ENCODE measurements at regions not wholly inside any gene's neighbourhood (a gene's known extent, or its start where the extent isn't known, plus 50 kb on each side); places are given as distances from the start of the nearest gene placed in this dataset.
"Not testable (repeated sequence)": the region's sequence is repeated elsewhere in the genome, so short reads cannot be mapped to it uniquely, and the experiment has no call there.

DNA sequence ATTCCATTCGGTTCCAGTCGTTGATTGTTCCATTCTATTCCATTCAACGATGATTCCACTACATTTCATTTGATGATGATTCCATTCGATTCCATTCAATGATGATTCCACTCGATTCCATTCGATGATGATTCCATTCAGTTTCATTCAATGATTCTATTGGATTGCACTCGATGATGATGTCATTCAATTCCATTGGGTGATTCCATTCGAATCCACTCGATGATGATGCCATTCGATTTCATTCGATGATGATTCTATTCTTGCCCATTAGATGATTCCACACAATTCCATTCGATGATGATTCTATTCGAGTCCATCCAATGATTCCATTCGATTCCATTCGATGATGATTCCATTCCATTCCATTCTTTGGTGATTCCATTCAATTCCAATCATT lies 1283.7 kb downstream of the TP53TG3F start:
- peaks cover 21% of the 10 kb centered on the region for H3K36me3 Mint-ChIP-seq

GRCh38 chr16:34758835-34759234 lies 1299.4 kb downstream of the TP53TG3F start:
- Mint-ChIP-seq H3K27me3 (ENCODE audit: low read depth) (no peaks in the 10 kb centered on the region), H3K36me3 (peaks cover 37% of the 10 kb centered on the region), H3K4me1 (no peaks in the 10 kb centered on the region), H3K9me3 (peaks cover 77% of the 10 kb centered on the region), H3K4me3 (no peak overlapping the region), H3K27ac (no peak overlapping the region)
- TF ChIP-seq, protein P1, sequence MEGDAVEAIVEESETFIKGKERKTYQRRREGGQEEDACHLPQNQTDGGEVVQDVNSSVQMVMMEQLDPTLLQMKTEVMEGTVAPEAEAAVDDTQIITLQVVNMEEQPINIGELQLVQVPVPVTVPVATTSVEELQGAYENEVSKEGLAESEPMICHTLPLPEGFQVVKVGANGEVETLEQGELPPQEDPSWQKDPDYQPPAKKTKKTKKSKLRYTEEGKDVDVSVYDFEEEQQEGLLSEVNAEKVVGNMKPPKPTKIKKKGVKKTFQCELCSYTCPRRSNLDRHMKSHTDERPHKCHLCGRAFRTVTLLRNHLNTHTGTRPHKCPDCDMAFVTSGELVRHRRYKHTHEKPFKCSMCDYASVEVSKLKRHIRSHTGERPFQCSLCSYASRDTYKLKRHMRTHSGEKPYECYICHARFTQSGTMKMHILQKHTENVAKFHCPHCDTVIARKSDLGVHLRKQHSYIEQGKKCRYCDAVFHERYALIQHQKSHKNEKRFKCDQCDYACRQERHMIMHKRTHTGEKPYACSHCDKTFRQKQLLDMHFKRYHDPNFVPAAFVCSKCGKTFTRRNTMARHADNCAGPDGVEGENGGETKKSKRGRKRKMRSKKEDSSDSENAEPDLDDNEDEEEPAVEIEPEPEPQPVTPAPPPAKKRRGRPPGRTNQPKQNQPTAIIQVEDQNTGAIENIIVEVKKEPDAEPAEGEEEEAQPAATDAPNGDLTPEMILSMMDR (IDR thresholded peaks at IDR 0.05; ENCODE audit: unreplicated experiment) = no peak
- DNase-seq (ENCODE audit: low spot score in 2 of 2, unreplicated experiment in 2 of 2) = no peak

More for the DNA sequence above, 1283.7 kb downstream of the TP53TG3F start:
- no peak for DNase-seq (ENCODE audit: low spot score in 2 of 2, unreplicated experiment in 2 of 2)
- no peak overlapping the region for H3K27ac Mint-ChIP-seq
- peaks cover 20% of the 10 kb centered on the region for H3K9me3 Mint-ChIP-seq
- TF ChIP-seq, protein P1 (IDR thresholded peaks at IDR 0.05; ENCODE audit: unreplicated experiment) = no peak
- no peaks in the 10 kb centered on the region for H3K27me3 Mint-ChIP-seq (ENCODE audit: low read depth)
- no peaks in the 10 kb centered on the region for H3K4me1 Mint-ChIP-seq
- no peak overlapping the region for H3K4me3 Mint-ChIP-seq

GRCh38 chr16:34791835-34792234 lies 1332.4 kb downstream of the TP53TG3F start:
- H3K27ac Mint-ChIP-seq; H3K4me1 Mint-ChIP-seq; H3K4me3 Mint-ChIP-seq; H3K36me3 Mint-ChIP-seq; H3K27me3 Mint-ChIP-seq (ENCODE audit: low read depth); DNase-seq (ENCODE audit: low spot score in 2 of 2, unreplicated experiment in 2 of 2): not testable (repeated sequence)
- peaks cover 53% of the 10 kb centered on the region for H3K9me3 Mint-ChIP-seq

DNA sequence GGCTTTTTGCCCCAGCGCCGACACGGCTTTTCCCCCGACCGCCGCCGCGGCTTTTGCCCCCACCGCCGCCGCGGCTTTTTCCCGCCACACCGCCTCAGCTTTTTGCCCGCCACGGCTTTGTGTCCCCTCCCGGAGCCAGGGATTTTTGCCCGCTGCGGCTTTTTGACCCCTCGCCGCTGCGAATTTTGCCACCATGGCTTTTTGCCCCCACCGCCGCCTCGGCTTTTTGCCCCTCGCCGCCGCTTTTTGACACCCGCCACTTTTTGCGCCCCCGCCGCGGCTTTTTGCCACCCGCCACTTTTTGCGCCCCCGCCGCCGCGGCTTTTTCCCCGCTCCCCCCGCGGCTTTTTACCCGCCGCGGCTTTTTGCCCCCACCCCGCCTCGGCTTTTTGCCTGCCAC lies 1342.5 kb downstream of the TP53TG3F start:
- DNase-seq (ENCODE audit: low spot score in 2 of 2, unreplicated experiment in 2 of 2) = no peak
- Mint-ChIP-seq H3K4me3 (no peak overlapping the region), H3K36me3 (no peaks in the 10 kb centered on the region), H3K4me1 (no peaks in the 10 kb centered on the region), H3K27me3 (ENCODE audit: low read depth) (no peaks in the 10 kb centered on the region), H3K27ac (no peak overlapping the region), H3K9me3 (peaks cover 29% of the 10 kb centered on the region)
- TF ChIP-seq, protein P1 (IDR thresholded peaks at IDR 0.05; ENCODE audit: unreplicated experiment) = no peak

GRCh38 chr16:34802396-34802795 lies 1343.0 kb downstream of the TP53TG3F start:
- H3K9me3 Mint-ChIP-seq = peaks cover 28% of the 10 kb centered on the region
- H3K27ac Mint-ChIP-seq = no peak overlapping the region
- H3K36me3 Mint-ChIP-seq = no peaks in the 10 kb centered on the region
- no peaks in the 10 kb centered on the region for H3K4me1 Mint-ChIP-seq
- TF ChIP-seq, protein P1 (IDR thresholded peaks at IDR 0.05; ENCODE audit: unreplicated experiment) = no peak
- no peak for DNase-seq (ENCODE audit: low spot score in 2 of 2, unreplicated experiment in 2 of 2)
- H3K4me3 Mint-ChIP-seq = no peak overlapping the region
- H3K27me3 Mint-ChIP-seq (ENCODE audit: low read depth) = no peaks in the 10 kb centered on the region

- TF ChIP-seq, protein P1 (IDR thresholded peaks at IDR 0.05; ENCODE audit: unreplicated experiment) = no peak
- Mint-ChIP-seq H3K36me3 (no peaks in the 10 kb centered on the region), H3K27ac (no peak overlapping the region), H3K27me3 (ENCODE audit: low read depth) (no peaks in the 10 kb centered on the region), H3K4me1 (no peaks in the 10 kb centered on the region), H3K4me3 (no peak overlapping the region), H3K9me3 (peaks cover 26% of the 10 kb centered on the region)
- DNase-seq (ENCODE audit: low spot score in 2 of 2, unreplicated experiment in 2 of 2) = no peak
Measured at GRCh38 chr16:34802848-34803599, 1343.6 kb downstream of the TP53TG3F start.
